GM21619 (cell line): ENCODE measurements at regions not wholly inside any gene's neighbourhood (a gene's known extent, or its start where the extent isn't known, plus 50 kb on each side); places are given as distances from the start of the nearest gene placed in this dataset.

Experiments used
- ATAC-seq: cut with Tn5 transposase; IDR thresholded peaks from one replicate; pipeline ENCODE4 v1.9.1; 2021; ENCODE audit not compliant: unreplicated experiment

- no peak for ATAC-seq
Observed at GRCh38 chr4:3831529-3832150, 65.5 kb downstream of the ADRA2C start.

GRCh38 chr4:3832536-3833220, 66.5 kb downstream of the ADRA2C start:
- ATAC-seq, result no peak

GRCh38 chr4:3833326-3833989, 67.3 kb downstream of the ADRA2C start:
- no peak for ATAC-seq

GRCh38 chr4:3834186-3834662, 68.0 kb downstream of the ADRA2C start:
- ATAC-seq, result no peak

- no peak for ATAC-seq
Observed at GRCh38 chr4:3834663-3835521, 68.7 kb downstream of the ADRA2C start.

GRCh38 chr4:3835527-3836405, 69.6 kb downstream of the ADRA2C start:
- ATAC-seq, result no peak

- no peak for ATAC-seq
Observed at GRCh38 chr4:3836406-3836755, 70.2 kb downstream of the ADRA2C start.

- no peak for ATAC-seq
Observed at GRCh38 chr4:3836756-3837601, 70.8 kb downstream of the ADRA2C start.

GRCh38 chr4:3838437-3839380, 72.5 kb downstream of the ADRA2C start:
- ATAC-seq, result no peak

GRCh38 chr4:3845094-3845743, 79.0 kb downstream of the ADRA2C start:
- ATAC-seq, result no peak

- ATAC-seq, result no peak
Observed at GRCh38 chr4:3845744-3846429, 79.7 kb downstream of the ADRA2C start.

GRCh38 chr4:3847211-3847940, 81.2 kb downstream of the ADRA2C start:
- ATAC-seq, result no peak

- ATAC-seq, result no peak
Observed at GRCh38 chr4:3848323-3848722, 82.1 kb downstream of the ADRA2C start.

GRCh38 chr4:3849140-3849539, 83.0 kb downstream of the ADRA2C start:
- ATAC-seq, result no peak

- ATAC-seq, result no peak
Observed at GRCh38 chr4:3850128-3850527, 83.9 kb downstream of the ADRA2C start.

GRCh38 chr4:3851211-3851610, 85.0 kb downstream of the ADRA2C start:
- no peak for ATAC-seq

- ATAC-seq, result no peak
Observed at GRCh38 chr4:3851881-3852280, 85.7 kb downstream of the ADRA2C start.
